ENCODE measurements at regions not wholly inside any gene's neighbourhood (a gene's known extent, or its start where the extent isn't known, plus 50 kb on each side); places are given as distances from the start of the nearest gene placed in this dataset.

DNA sequence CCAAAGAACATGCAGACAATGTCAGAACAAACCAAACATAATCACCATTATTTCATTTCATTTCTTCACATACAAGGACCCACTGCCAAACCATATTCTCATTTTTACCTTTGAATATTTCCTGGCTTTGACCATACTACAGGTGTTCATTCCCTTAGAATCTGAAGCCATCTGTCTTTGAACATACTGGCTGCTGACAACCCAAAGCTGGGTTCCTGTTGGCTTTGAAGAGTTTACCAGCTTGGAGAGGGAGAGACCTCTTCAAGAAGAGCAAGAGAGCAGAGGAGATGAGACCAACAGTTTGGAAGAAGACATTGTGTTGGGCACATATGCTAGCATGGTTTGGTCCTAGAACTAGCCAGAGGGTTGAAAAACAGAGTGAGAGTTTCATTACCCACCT is 145.6 kb upstream of the KCNIP4 start:
- in situ Hi-C loops (cut with MboI; ENCODE audit: low sequenced_read_pairs, unreplicated experiment) = no loop called here
- no peak for DNase-seq (ENCODE audit: low spot score)
- no peak for TF ChIP-seq CTCF (IDR thresholded peaks at IDR 0.05; ENCODE audit: borderline replicate concordance, control extremely low read depth, extremely low read depth, insufficient read depth, missing control alignments)

DNA sequence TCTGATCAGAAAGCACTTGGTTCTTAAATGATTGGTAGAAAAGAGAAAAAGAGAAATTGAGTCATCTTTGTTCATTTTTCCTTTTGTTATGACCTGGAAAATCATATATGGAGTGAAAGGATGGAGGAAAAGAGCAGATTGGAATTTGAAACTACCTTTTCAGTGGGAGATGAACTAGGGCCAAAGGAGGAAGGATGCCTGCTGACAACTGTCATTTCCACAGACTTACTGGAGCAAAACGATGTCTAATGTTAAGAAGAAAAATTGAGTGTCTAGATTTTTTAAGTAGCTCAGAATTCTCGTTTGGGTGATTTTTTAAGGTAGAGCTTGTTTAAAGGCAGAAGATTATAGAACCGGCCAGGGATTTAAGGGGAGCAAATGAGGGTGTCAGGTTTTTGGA is 144.6 kb upstream of the KCNIP4 start:
- in situ Hi-C loops (cut with MboI; ENCODE audit: low sequenced_read_pairs, unreplicated experiment) = no loop called here
- TF ChIP-seq CTCF (IDR thresholded peaks at IDR 0.05; ENCODE audit: borderline replicate concordance, control extremely low read depth, extremely low read depth, insufficient read depth, missing control alignments) = no peak
- DNase-seq (ENCODE audit: low spot score) = no peak

GRCh38 chr4:22091906-22092305 is 143.3 kb upstream of the KCNIP4 start:
- in situ Hi-C loops (cut with MboI; ENCODE audit: low sequenced_read_pairs, unreplicated experiment) = no loop called here
- no peak for TF ChIP-seq CTCF (IDR thresholded peaks at IDR 0.05; ENCODE audit: borderline replicate concordance, control extremely low read depth, extremely low read depth, insufficient read depth, missing control alignments)
- DNase-seq (ENCODE audit: low spot score) = no peak

GRCh38 chr4:22091352-22091717 is 142.8 kb upstream of the KCNIP4 start:
- no peak for TF ChIP-seq CTCF (IDR thresholded peaks at IDR 0.05; ENCODE audit: borderline replicate concordance, control extremely low read depth, extremely low read depth, insufficient read depth, missing control alignments)
- in situ Hi-C loops (cut with MboI; ENCODE audit: low sequenced_read_pairs, unreplicated experiment) = no loop called here

GRCh38 chr4:22090661-22091351 is 142.2 kb upstream of the KCNIP4 start:
- in situ Hi-C loops (cut with MboI; ENCODE audit: low sequenced_read_pairs, unreplicated experiment) = no loop called here
- DNase-seq (ENCODE audit: low spot score) = no peak
- TF ChIP-seq CTCF (IDR thresholded peaks at IDR 0.05; ENCODE audit: borderline replicate concordance, control extremely low read depth, extremely low read depth, insufficient read depth, missing control alignments) = no peak

More at GRCh38 chr4:22091352-22091717, 142.8 kb upstream of the KCNIP4 start:
- no peak for DNase-seq (ENCODE audit: low spot score)

GRCh38 chr4:22077571-22077970 is 129.0 kb upstream of the KCNIP4 start:
- no peak for TF ChIP-seq CTCF (IDR thresholded peaks at IDR 0.05; ENCODE audit: borderline replicate concordance, control extremely low read depth, extremely low read depth, insufficient read depth, missing control alignments)
- DNase-seq (ENCODE audit: low spot score) = no peak
- in situ Hi-C loops (cut with MboI; ENCODE audit: low sequenced_read_pairs, unreplicated experiment) = no loop called here
